ENCODE measurements at regions not wholly inside any gene's neighbourhood (a gene's known extent, or its start where the extent isn't known, plus 50 kb on each side); places are given as distances from the start of the nearest gene placed in this dataset.

DNA sequence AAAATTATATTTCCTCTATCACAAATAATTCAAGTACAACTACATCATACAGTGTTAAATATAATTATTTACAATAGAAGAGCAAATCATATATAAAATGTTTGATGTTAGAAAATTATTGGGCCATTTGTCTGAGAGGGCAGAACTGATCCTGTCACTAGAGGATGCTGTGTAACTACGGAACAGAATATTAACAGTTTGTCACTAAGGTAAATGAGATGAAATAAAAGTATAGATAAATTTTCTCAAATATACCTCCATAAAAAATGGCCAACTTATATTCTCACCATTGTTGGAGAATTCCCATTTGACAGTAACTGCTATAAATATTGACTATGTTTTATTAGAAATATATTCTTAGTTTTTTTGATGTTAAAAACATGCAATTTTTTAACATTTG lies 1067.4 kb upstream of the DDX18 start:
- DNase-seq (ENCODE audit: insufficient read length, low spot score, missing footprints): no peak
- no peaks in the 10 kb centered on the region for H4K20me1 ChIP-seq (ENCODE audit: insufficient read depth, low read length)
- H3K4me2 ChIP-seq (ENCODE audit: insufficient read depth, low read length): no peak overlapping the region
- H2AFZ ChIP-seq (ENCODE audit: low read length): no peak overlapping the region
- TF ChIP-seq CTCF (IDR thresholded peaks at IDR 0.05; ENCODE audit: extremely low read depth, low read depth, low read length): no peak
- H3K27me3 ChIP-seq (ENCODE audit: insufficient read depth, low read length): no peaks in the 10 kb centered on the region
- no peaks in the 10 kb centered on the region for H3K79me2 ChIP-seq (ENCODE audit: insufficient read depth, low read length)
- H3K9me3 ChIP-seq (ENCODE audit: low read depth, low read length): no peaks in the 10 kb centered on the region
- no peak overlapping the region for H3K4me3 ChIP-seq (ENCODE audit: insufficient read depth, low read length)
- H3K4me1 ChIP-seq (ENCODE audit: insufficient read depth, low read length): no peaks in the 10 kb centered on the region
- H3K36me3 ChIP-seq (ENCODE audit: insufficient read depth, low read length): no peaks in the 10 kb centered on the region
- H3K27ac ChIP-seq (ENCODE audit: low read depth, low read length): no peak overlapping the region

GRCh38 chr2:116749994-116750393 lies 1064.5 kb upstream of the DDX18 start:
- no peaks in the 10 kb centered on the region for H3K4me1 ChIP-seq (ENCODE audit: insufficient read depth, low read length)
- no peak overlapping the region for H3K4me3 ChIP-seq (ENCODE audit: insufficient read depth, low read length)
- no peak for TF ChIP-seq CTCF (IDR thresholded peaks at IDR 0.05; ENCODE audit: extremely low read depth, low read depth, low read length)
- no peaks in the 10 kb centered on the region for H3K79me2 ChIP-seq (ENCODE audit: insufficient read depth, low read length)
- no peaks in the 10 kb centered on the region for H3K27me3 ChIP-seq (ENCODE audit: insufficient read depth, low read length)
- DNase-seq (ENCODE audit: insufficient read length, low spot score, missing footprints): no peak
- no peaks in the 10 kb centered on the region for H3K9me3 ChIP-seq (ENCODE audit: low read depth, low read length)
- H3K27ac ChIP-seq (ENCODE audit: low read depth, low read length): no peak overlapping the region
- no peaks in the 10 kb centered on the region for H3K36me3 ChIP-seq (ENCODE audit: insufficient read depth, low read length)
- H4K20me1 ChIP-seq (ENCODE audit: insufficient read depth, low read length): no peaks in the 10 kb centered on the region
- H3K4me2 ChIP-seq (ENCODE audit: insufficient read depth, low read length): no peak overlapping the region
- H2AFZ ChIP-seq (ENCODE audit: low read length): no peak overlapping the region

DNA sequence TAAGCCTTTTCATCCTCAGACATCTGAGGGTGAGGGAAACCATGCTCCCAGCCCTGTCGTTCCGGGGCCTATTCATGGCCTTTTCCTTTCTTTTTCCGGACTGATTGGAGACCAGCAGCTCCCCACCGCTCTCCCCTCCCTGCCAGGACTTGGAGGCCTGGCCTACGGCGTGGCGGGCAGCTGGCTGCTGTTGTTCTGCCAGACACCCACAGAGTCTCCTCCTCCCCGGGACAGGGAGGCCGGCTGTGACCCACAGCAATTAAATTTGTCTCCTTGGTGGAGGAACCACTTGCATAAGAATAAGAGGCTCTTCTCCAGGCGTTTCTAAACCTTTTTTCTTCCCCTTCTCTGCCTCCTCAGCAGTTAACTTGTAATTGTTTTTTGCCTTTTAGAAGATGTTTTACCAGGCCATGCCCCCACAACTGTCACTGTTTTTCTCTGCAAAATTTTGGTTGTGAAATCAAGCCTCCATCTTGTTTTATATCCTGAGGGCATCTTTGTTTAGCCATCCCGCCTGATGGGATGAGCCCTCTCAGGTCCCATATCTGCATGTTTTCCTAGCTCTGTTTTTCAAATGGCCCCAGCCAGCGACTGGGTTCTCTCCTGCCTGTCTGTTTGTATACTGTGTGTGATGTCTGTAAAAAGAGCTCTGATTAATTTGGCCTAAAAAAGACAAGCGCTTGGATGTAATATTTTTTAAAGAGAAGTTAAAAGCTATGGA lies 1060.0 kb upstream of the DDX18 start:
- no peak overlapping the region for H2AFZ ChIP-seq (ENCODE audit: low read length)
- peaks cover 5% of the 10 kb centered on the region for H3K9me3 ChIP-seq (ENCODE audit: low read depth, low read length)
- H3K4me1 ChIP-seq (ENCODE audit: insufficient read depth, low read length): no peaks in the 10 kb centered on the region
- H3K27me3 ChIP-seq (ENCODE audit: insufficient read depth, low read length): no peaks in the 10 kb centered on the region
- no peak overlapping the region for H3K27ac ChIP-seq (ENCODE audit: low read depth, low read length)
- H3K4me3 ChIP-seq (ENCODE audit: insufficient read depth, low read length): no peak overlapping the region
- TF ChIP-seq CTCF (IDR thresholded peaks at IDR 0.05; ENCODE audit: extremely low read depth, low read depth, low read length): no peak
- H4K20me1 ChIP-seq (ENCODE audit: insufficient read depth, low read length): no peaks in the 10 kb centered on the region
- no peak overlapping the region for H3K4me2 ChIP-seq (ENCODE audit: insufficient read depth, low read length)
- H3K36me3 ChIP-seq (ENCODE audit: insufficient read depth, low read length): no peaks in the 10 kb centered on the region
- no peaks in the 10 kb centered on the region for H3K79me2 ChIP-seq (ENCODE audit: insufficient read depth, low read length)
- no peak for DNase-seq (ENCODE audit: insufficient read length, low spot score, missing footprints)

- DNase-seq (ENCODE audit: insufficient read length, low spot score, missing footprints): no peak
- H3K36me3 ChIP-seq (ENCODE audit: insufficient read depth, low read length): no peaks in the 10 kb centered on the region
- no peak for TF ChIP-seq CTCF (IDR thresholded peaks at IDR 0.05; ENCODE audit: extremely low read depth, low read depth, low read length)
- H3K4me1 ChIP-seq (ENCODE audit: insufficient read depth, low read length): no peaks in the 10 kb centered on the region
- no peaks in the 10 kb centered on the region for H3K27me3 ChIP-seq (ENCODE audit: insufficient read depth, low read length)
- no peak overlapping the region for H3K4me2 ChIP-seq (ENCODE audit: insufficient read depth, low read length)
- no peak overlapping the region for H2AFZ ChIP-seq (ENCODE audit: low read length)
- H3K79me2 ChIP-seq (ENCODE audit: insufficient read depth, low read length): no peaks in the 10 kb centered on the region
- H3K27ac ChIP-seq (ENCODE audit: low read depth, low read length): no peak overlapping the region
- no peak overlapping the region for H3K4me3 ChIP-seq (ENCODE audit: insufficient read depth, low read length)
- no peaks in the 10 kb centered on the region for H4K20me1 ChIP-seq (ENCODE audit: insufficient read depth, low read length)
- peaks cover 5% of the 10 kb centered on the region for H3K9me3 ChIP-seq (ENCODE audit: low read depth, low read length)
Observed at GRCh38 chr2:116761864-116762263, 1052.6 kb upstream of the DDX18 start.

All from osteoblast (primary cell).